Stimulated activated CD4-positive, alpha-beta T cell treated with anti-CD3 and anti-CD28 coated beads, Interleukin-4, amount 100 ng/mL, for 48 hours (primary cell): ENCODE measurements at regions not wholly inside any gene's neighbourhood (a gene's known extent, or its start where the extent isn't known, plus 50 kb on each side); places are given as distances from the start of the nearest gene placed in this dataset.
"Not testable (repeated sequence)": the region's sequence is repeated elsewhere in the genome, so short reads cannot be mapped to it uniquely, and the experiment has no call there.

Experiments used
- DNase-seq, 2 donors: peaks; one replicate each; pipeline ENCODE4 v3.0.0-alpha.2; 2020; ENCODE audit warnings: low read depth in 2 of 2

GRCh38 chr9:78668148-78668832, 371.4 kb downstream of the PSAT1 start:
- DNase-seq, result no peak

- no peak for DNase-seq
These were observed 372.7 kb downstream of the PSAT1 start for GRCh38 chr9:78669591-78669990.

- DNase-seq, result no peak
These were observed 374.9 kb downstream of the PSAT1 start for GRCh38 chr9:78671785-78672184.

GRCh38 chr9:78674874-78675273, 377.9 kb downstream of the PSAT1 start:
- no peak for DNase-seq

GRCh38 chr9:78676009-78676408, 379.1 kb downstream of the PSAT1 start:
- DNase-seq, result no peak

- DNase-seq, result no peak
These were observed 379.7 kb downstream of the PSAT1 start for GRCh38 chr9:78676623-78677022.

GRCh38 chr9:78677326-78677725, 380.4 kb downstream of the PSAT1 start:
- DNase-seq, result no peak

- DNase-seq, result no peak
These were observed 382.0 kb downstream of the PSAT1 start for GRCh38 chr9:78678877-78679276.

GRCh38 chr9:78680196-78680595, 383.3 kb downstream of the PSAT1 start:
- DNase-seq, result no peak

- no peak for DNase-seq
These were observed 385.3 kb downstream of the PSAT1 start for GRCh38 chr9:78682216-78682615.

GRCh38 chr9:78685471-78685870, 388.5 kb downstream of the PSAT1 start:
- no peak for DNase-seq

- no peak for DNase-seq
These were observed 391.9 kb downstream of the PSAT1 start for GRCh38 chr9:78688796-78689195.

- DNase-seq, result no peak
These were observed 394.6 kb downstream of the PSAT1 start for GRCh38 chr9:78691542-78691941.

GRCh38 chr9:78692871-78693270, 395.9 kb downstream of the PSAT1 start:
- DNase-seq, result no peak

- no peak for DNase-seq
These were observed 398.0 kb downstream of the PSAT1 start for GRCh38 chr9:78694974-78695373.

- no peak for DNase-seq
These were observed 398.6 kb downstream of the PSAT1 start for GRCh38 chr9:78695519-78695918.

GRCh38 chr9:78697618-78698017, 400.7 kb downstream of the PSAT1 start:
- DNase-seq, result no peak

GRCh38 chr9:78698371-78698770, 401.4 kb downstream of the PSAT1 start:
- no peak for DNase-seq

- DNase-seq, result not testable (repeated sequence)
These were observed 402.3 kb downstream of the PSAT1 start for GRCh38 chr9:78699217-78699616.

GRCh38 chr9:78704153-78704552, 407.2 kb downstream of the PSAT1 start:
- DNase-seq, result not testable (repeated sequence)

GRCh38 chr9:78707080-78707479, 410.2 kb downstream of the PSAT1 start:
- DNase-seq, result no peak

- DNase-seq, result no peak
These were observed 410.6 kb downstream of the PSAT1 start for GRCh38 chr9:78707481-78707991.

GRCh38 chr9:78712903-78713613, 416.1 kb downstream of the PSAT1 start:
- DNase-seq, result no peak
